ENCODE measurements at regions not wholly inside any gene's neighbourhood (a gene's known extent, or its start where the extent isn't known, plus 50 kb on each side); places are given as distances from the start of the nearest gene placed in this dataset.

DNA sequence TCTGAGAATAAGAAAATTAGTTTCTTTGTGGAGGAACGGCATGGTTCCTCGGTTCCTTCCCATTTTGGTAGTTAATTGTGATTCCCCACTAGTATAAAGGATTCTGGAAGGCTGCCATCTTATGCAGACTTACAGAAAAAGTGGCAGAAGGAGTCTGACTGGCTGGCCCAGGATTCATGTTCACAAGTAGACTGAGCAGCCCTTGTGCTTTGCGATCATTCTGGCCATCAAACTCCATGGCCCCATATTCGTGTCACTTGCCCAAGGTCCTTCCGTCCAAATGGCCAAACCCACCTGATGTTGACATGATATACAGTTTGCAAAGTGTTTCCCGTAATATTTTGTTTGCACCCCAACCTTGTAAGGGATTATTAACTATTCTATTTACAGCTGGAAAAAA is 297.2 kb upstream of the AMIGO2 start:
- TF ChIP-seq CTCF (IDR thresholded peaks at IDR 0.05; ENCODE audit: poor library complexity): no peak
- no peak for TF ChIP-seq EZH2 (IDR thresholded peaks at IDR 0.05; ENCODE audit: borderline replicate concordance)
- no peak for TF ChIP-seq EZH2phosphoT487 (IDR thresholded peaks at IDR 0.05; ENCODE audit: low read depth, severe bottlenecking, unreplicated experiment)
